Heart left ventricle (tissue), 16 donors: ENCODE measurements at regions not wholly inside any gene's neighbourhood (a gene's known extent, or its start where the extent isn't known, plus 50 kb on each side); places are given as distances from the start of the nearest gene placed in this dataset.

Source experiments
- ATAC-seq, 4 donors: fragments of 200-7000 bp; cut with Tn5 transposase; one replicate each; pipeline ENCODE4 v1.9.1; 2020 to 2022; ENCODE audit warnings: moderate library complexity in 4 of 4, mild to moderate bottlenecking in 3 of 4, moderate number of reproducible peaks in 1 of 4
- DNase-seq, 5 donors: peaks; one replicate each; pipeline ENCODE4 v3.0.0-alpha.2; 2020
- H3K27ac ChIP-seq, 12 donors: fragments of 200-600 bp; sonication (generic) in 4 of 12; one replicate each; pipeline versions ENCODE4 v1.5.0 to v1.8.0; 2016 to 2022; ENCODE audit warnings: mild to moderate bottlenecking in 2 of 12
- H3K27me3 ChIP-seq, 9 donors: fragments of 200-600 bp; sonication (generic) in 2 of 9; one replicate each; pipeline versions ENCODE4 v1.5.1 to v1.8.0; 2016 to 2022; ENCODE audit warnings: mild to moderate bottlenecking in 3 of 9
- H3K36me3 ChIP-seq, 9 donors: fragments of 200-600 bp; sonication (generic) in 2 of 9; one replicate each; pipeline versions ENCODE4 v1.5.0 to v1.8.0; 2018 to 2022; ENCODE audit warnings: mild to moderate bottlenecking in 2 of 9
- H3K4me1 ChIP-seq, 12 donors: fragments of 200-600 bp; sonication (generic) in 4 of 12; one replicate each; pipeline versions ENCODE4 v1.5.0 to v1.8.0; 2016 to 2022; ENCODE audit warnings: mild to moderate bottlenecking in 3 of 12
- H3K4me3 ChIP-seq, 12 donors: fragments of 200-600 bp; sonication (generic) in 4 of 12; one replicate each; pipeline versions ENCODE4 v1.5.0 to v1.8.0; 2017 to 2022; ENCODE audit warnings: mild to moderate bottlenecking in 9 of 12, moderate library complexity in 4 of 12
- H3K9me3 ChIP-seq, 12 donors: fragments of 200-600 bp; sonication (generic) in 4 of 12; one replicate each; pipeline versions ENCODE4 v1.5.0 to v1.8.0; 2016 to 2022; ENCODE audit warnings: mild to moderate bottlenecking in 1 of 12
- POLR2A ChIP-seq, 2 donors: fragments of 450-650 bp; IDR thresholded peaks; one replicate each; pipeline ENCODE4 v1.6.1; 2017; ENCODE audit warnings: antibody characterized with exemption in 2 of 2, mild to moderate bottlenecking in 2 of 2, moderate library complexity in 2 of 2
- WGBS, 4 donors: extraction: QIAGEN DNeasy Blood & Tissue Kit in 2 of 4; methylation state at CpG; one replicate each; pipeline versions ENCODE4 v1.1.5 to v1.1.7; 2013 to 2018; 5-methylcytosine and 5-hydroxymethylcytosine counted together
- intact Hi-C, 10 donors: fragments of 100-400 bp; cut with DNase I; formaldehyde crosslinking; loops; one replicate each; pipeline versions ENCODE4 v1.11.1 to v1.14.2; 2022
- TF ChIP-seq, protein P1 (sequence below), 12 donors: fragments of 200-600 bp; sonication (generic) in 4 of 12; IDR thresholded peaks; one replicate each; pipeline versions ENCODE4 v1.5.0 to v1.8.0; 2018 to 2022; ENCODE audit warnings: antibody characterized with exemption in 12 of 12, mild to moderate bottlenecking in 5 of 12
- donor health status: ischemic (EF 13 %, LVEDD 7.1; RV severe dilation, severe dysfunction).
- donor health status: healthy with polysubstance abuse.
- donor health status: DM: no; HTN: yes; CAD: no.
- donor health status: DM: no; HTN: no; CAD: no.
- donor health status: ischemic (EF 25% LVEDD 6.9; RV normal size, moderate dysfunction).
- donor health status: ischemic (EF 25% LVEDD 5.7; RV mildly dilated, moderate dysfunction).
- donor health status: healthy.
- donor health status: DM: yes; HTN: yes; CAD: no.
- donor health status: ischemic (EF 35%, LVEDD 5.7; RV mildly dilated, moderate dysfunction).
- donor health status: nonischemic (EF 11% LVEDD 7.7; RV severe dilation, severe dysfunction).
- donor health status: DM: yes; HTN: yes; CAD: no.
- donor health status: PGD.
- donor health status: ischemic (EF 29% LVEDD 5.4; RV normal size, mild dysfunction).
- donor health status: nonischemic (EF 23%, LVEDD 6.1; RV moderate dilation, normal function).

DNA sequence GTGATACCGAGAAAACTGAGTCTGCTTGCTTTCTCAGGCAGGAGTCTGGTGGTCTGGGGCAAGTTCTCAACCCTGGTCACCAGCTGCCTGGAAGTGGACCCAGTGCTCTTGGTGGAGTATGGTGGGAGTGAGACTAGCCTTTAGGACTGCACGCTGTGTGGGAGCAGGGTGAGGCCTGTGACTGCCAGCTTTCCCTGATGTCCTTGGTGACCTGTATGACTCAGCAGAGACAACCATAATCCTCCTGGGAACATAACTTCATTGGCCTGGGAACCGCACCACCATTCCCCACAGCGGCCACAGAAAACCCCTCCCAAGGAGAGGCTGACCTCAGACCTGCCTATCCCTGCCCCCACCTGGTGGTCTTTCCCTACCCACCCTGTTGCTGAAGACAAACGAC is 139.5 kb upstream of the CHRM2 start:
- intact Hi-C loops, result no loop called here
- Histone ChIP-seq H3K4me3 (no peak overlapping the region), H3K36me3 (no peaks in the 10 kb centered on the region), H3K27ac (no peak overlapping the region), H3K27me3 (no peaks in the 10 kb centered on the region), H3K4me1 (no peaks in the 10 kb centered on the region), H3K9me3 (peaks cover 0 to 13% (median 0%) of the 10 kb centered on the region in 12 donors)
- TF ChIP-seq, protein P1, sequence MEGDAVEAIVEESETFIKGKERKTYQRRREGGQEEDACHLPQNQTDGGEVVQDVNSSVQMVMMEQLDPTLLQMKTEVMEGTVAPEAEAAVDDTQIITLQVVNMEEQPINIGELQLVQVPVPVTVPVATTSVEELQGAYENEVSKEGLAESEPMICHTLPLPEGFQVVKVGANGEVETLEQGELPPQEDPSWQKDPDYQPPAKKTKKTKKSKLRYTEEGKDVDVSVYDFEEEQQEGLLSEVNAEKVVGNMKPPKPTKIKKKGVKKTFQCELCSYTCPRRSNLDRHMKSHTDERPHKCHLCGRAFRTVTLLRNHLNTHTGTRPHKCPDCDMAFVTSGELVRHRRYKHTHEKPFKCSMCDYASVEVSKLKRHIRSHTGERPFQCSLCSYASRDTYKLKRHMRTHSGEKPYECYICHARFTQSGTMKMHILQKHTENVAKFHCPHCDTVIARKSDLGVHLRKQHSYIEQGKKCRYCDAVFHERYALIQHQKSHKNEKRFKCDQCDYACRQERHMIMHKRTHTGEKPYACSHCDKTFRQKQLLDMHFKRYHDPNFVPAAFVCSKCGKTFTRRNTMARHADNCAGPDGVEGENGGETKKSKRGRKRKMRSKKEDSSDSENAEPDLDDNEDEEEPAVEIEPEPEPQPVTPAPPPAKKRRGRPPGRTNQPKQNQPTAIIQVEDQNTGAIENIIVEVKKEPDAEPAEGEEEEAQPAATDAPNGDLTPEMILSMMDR (IDR thresholded peaks at IDR 0.05), result no peak
- TF ChIP-seq POLR2A (IDR thresholded peaks at IDR 0.05), result no peak
- no peak for ATAC-seq
- WGBS, 4 donors, result 59 to 81% (median 72%) methylated on average over 4 to 5 of the region's 5 CpGs
- DNase-seq, result no peak

DNA sequence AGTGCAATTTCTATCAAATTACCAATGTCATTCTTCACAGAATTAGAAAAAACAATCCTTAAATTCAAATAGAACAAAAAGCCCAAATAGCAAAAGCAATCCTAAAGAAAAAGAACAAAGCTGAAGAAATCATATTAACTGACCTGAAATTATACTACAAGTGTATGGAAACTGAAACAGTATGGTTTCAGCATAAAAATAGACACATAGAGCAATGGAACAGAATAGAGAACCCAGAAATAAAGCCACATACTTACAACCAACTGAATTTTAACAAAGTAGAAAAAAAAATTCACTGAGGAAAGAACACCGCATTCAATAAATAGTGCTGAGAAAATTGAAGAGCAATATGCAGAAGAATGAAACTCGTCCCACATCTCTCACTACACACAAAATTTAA is 142.0 kb upstream of the CHRM2 start:
- Histone ChIP-seq H3K4me3 (no peak overlapping the region), H3K4me1 (no peaks in the 10 kb centered on the region), H3K9me3 (no peaks in the 10 kb centered on the region), H3K27me3 (no peaks in the 10 kb centered on the region), H3K36me3 (no peaks in the 10 kb centered on the region), H3K27ac (no peak overlapping the region)
- WGBS, 4 donors, result 76 to 81% (median 80%) methylated on average over 2 of the region's 2 CpGs
- ATAC-seq (no peak), DNase-seq (no peak)
- intact Hi-C loops, result no loop called here
- TF ChIP-seq, protein P1 (IDR thresholded peaks at IDR 0.05), result no peak
- no peak for TF ChIP-seq POLR2A (IDR thresholded peaks at IDR 0.05)

DNA sequence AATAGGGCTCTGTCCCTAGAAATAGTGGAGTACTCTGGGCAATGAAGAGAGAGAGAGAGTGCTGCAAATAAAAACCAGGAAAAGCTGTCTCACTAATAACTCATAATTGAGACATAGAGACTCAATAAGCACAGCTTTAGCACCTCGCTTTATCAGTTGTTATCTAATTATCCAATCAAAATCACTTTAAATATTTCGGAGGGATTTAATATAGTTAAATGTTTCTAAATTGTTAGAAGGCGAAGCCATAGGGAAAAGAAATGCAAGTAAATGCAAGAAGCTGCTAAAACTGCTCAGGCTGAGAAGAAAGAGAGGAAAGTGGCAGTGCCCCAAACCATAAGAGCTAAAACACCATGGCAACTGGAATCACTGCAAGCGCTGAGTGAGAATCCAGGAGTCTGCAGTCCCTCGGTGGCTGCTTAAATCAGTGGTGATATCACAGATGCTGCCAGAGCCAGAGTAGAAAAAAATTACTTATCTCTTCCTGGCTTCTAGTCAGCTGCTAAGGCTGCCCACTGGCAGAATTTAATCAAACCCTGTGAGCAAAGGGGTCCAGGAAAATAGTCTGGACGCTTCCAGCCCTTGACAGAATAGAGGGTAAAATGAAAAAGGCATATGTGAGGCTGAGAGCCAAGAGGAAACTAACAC is 150.4 kb upstream of the CHRM2 start:
- H3K27ac ChIP-seq, result no peak overlapping the region
- no peaks in the 10 kb centered on the region for H3K36me3 ChIP-seq
- intact Hi-C loops, result no loop called here
- TF ChIP-seq, protein P1 (IDR thresholded peaks at IDR 0.05), result no peak
- no peak for TF ChIP-seq POLR2A (IDR thresholded peaks at IDR 0.05)
- no peaks in the 10 kb centered on the region for H3K27me3 ChIP-seq
- 55 to 58% (median 56%) methylated on average over 6 of the region's 6 CpGs for WGBS, 4 donors
- no peak overlapping the region for H3K4me3 ChIP-seq
- peaks cover 0 to 3% (median 0%) of the 10 kb centered on the region in 12 donors for H3K4me1 ChIP-seq
- no peaks in the 10 kb centered on the region for H3K9me3 ChIP-seq
- DNase-seq, result no peak
- ATAC-seq, result no peak

DNA sequence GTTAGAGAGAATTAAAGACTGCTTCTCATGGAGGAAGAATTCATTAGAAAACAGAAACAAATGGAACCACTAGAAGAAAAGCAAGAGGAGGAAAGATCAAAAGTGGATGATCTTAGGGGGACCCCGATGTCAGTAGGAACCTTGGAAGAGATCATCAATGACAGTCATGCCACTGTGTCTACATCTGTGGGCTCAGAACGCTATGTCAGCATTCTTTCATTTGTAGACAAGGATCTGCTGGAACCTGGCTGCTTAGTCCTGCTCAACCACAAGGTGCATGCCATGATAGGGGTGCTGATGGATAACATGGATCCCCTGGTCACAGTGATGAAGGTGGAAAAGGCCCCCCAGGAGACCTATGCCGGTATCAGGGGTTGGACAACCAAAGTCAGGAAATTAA is 154.4 kb upstream of the CHRM2 start:
- 85 to 93% (median 92%) methylated on average over 3 of the region's 3 CpGs for WGBS, 4 donors
- no peak for TF ChIP-seq POLR2A (IDR thresholded peaks at IDR 0.05)
- TF ChIP-seq, protein P1 (IDR thresholded peaks at IDR 0.05), result no peak
- H3K4me1 ChIP-seq, result peaks cover 0 to 3% (median 0%) of the 10 kb centered on the region in 12 donors

More for the DNA sequence above, 154.4 kb upstream of the CHRM2 start:
- intact Hi-C loops, result no loop called here
- H3K36me3 ChIP-seq, result no peaks in the 10 kb centered on the region
- ATAC-seq (no peak), DNase-seq (no peak)
- no peak overlapping the region for H3K4me3 ChIP-seq
- no peaks in the 10 kb centered on the region for H3K9me3 ChIP-seq
- no peaks in the 10 kb centered on the region for H3K27me3 ChIP-seq
- no peak overlapping the region for H3K27ac ChIP-seq
